ENCODE measurements at regions not wholly inside any gene's neighbourhood (a gene's known extent, or its start where the extent isn't known, plus 50 kb on each side); places are given as distances from the start of the nearest gene placed in this dataset.

- no peak overlapping the region for H3K9ac ChIP-seq (ENCODE audit: low read length)
- H3K9me3 ChIP-seq (ENCODE audit: insufficient read depth, low read depth, low read length) = no peaks in the 10 kb centered on the region
- no peak overlapping the region for H3K4me3 ChIP-seq (ENCODE audit: insufficient read depth, low read depth, low read length)
- no peak overlapping the region for H2AFZ ChIP-seq (ENCODE audit: low read depth, low read length)
- no peak overlapping the region for H3K27ac ChIP-seq (ENCODE audit: low read depth, low read length)
- Mint-ChIP-seq H3K4me1 (ENCODE audit: low read depth, unreplicated experiment) (no peaks in the 10 kb centered on the region), H3K27me3 (ENCODE audit: low read depth, unreplicated experiment) (no peaks in the 10 kb centered on the region), H3K36me3 (ENCODE audit: low read depth, unreplicated experiment) (no peaks in the 10 kb centered on the region), H3K9me3 (ENCODE audit: unreplicated experiment) (peaks cover 4% of the 10 kb centered on the region), H3K27ac (ENCODE audit: unreplicated experiment) (no peak overlapping the region), H3K4me3 (ENCODE audit: unreplicated experiment) (no peak overlapping the region)
- FAIRE-seq (no peak), DNase-seq (ENCODE audit: low read depth) (no peak)
- H3K4me2 ChIP-seq (ENCODE audit: low read length) = no peak overlapping the region
- peaks cover 2% of the 10 kb centered on the region for H3K4me1 ChIP-seq (ENCODE audit: insufficient read depth, low read length)
- no peaks in the 10 kb centered on the region for H3K27me3 ChIP-seq (ENCODE audit: insufficient read depth, low read length)
- TF ChIP-seq EZH2 (IDR thresholded peaks at IDR 0.05; ENCODE audit: insufficient read depth, low read length) (no peak), CTCF (IDR thresholded peaks at IDR 0.05; ENCODE audit: insufficient read depth, low read depth, low read length) (no peak)
- H3K79me2 ChIP-seq (ENCODE audit: insufficient read depth, low read length) = no peaks in the 10 kb centered on the region
- no peaks in the 10 kb centered on the region for H3K36me3 ChIP-seq (ENCODE audit: insufficient read depth, low read length)
- no peaks in the 10 kb centered on the region for H4K20me1 ChIP-seq (ENCODE audit: insufficient read depth, low read length)
Observed at GRCh38 chr5:98175474-98175873, 598.0 kb upstream of the RGMB start.

GRCh38 chr5:98179791-98180755, 593.4 kb upstream of the RGMB start:
- Histone ChIP-seq H4K20me1 (ENCODE audit: insufficient read depth, low read length) (no peaks in the 10 kb centered on the region), H3K4me3 (ENCODE audit: insufficient read depth, low read depth, low read length) (no peak overlapping the region), H3K9me3 (ENCODE audit: insufficient read depth, low read depth, low read length) (no peaks in the 10 kb centered on the region), H3K27me3 (ENCODE audit: insufficient read depth, low read length) (no peaks in the 10 kb centered on the region), H2AFZ (ENCODE audit: low read depth, low read length) (no peak overlapping the region), H3K4me1 (ENCODE audit: insufficient read depth, low read length) (no peaks in the 10 kb centered on the region), H3K36me3 (ENCODE audit: insufficient read depth, low read length) (no peaks in the 10 kb centered on the region), H3K79me2 (ENCODE audit: insufficient read depth, low read length) (no peaks in the 10 kb centered on the region), H3K9ac (ENCODE audit: low read length) (no peak overlapping the region), H3K27ac (ENCODE audit: low read depth, low read length) (no peak overlapping the region), H3K4me2 (ENCODE audit: low read length) (no peak overlapping the region)
- no peaks in the 10 kb centered on the region for H3K36me3 Mint-ChIP-seq (ENCODE audit: low read depth, unreplicated experiment)
- no peak overlapping the region for H3K4me3 Mint-ChIP-seq (ENCODE audit: unreplicated experiment)
- TF ChIP-seq EZH2 (IDR thresholded peaks at IDR 0.05; ENCODE audit: insufficient read depth, low read length) = no peak
- no peak for TF ChIP-seq CTCF (IDR thresholded peaks at IDR 0.05; ENCODE audit: insufficient read depth, low read depth, low read length)
- no peaks in the 10 kb centered on the region for H3K27me3 Mint-ChIP-seq (ENCODE audit: low read depth, unreplicated experiment)
- DNase-seq (ENCODE audit: low read depth) = no peak
- no peaks in the 10 kb centered on the region for H3K4me1 Mint-ChIP-seq (ENCODE audit: low read depth, unreplicated experiment)
- H3K27ac Mint-ChIP-seq (ENCODE audit: unreplicated experiment) = no peak overlapping the region
- no peak for FAIRE-seq
- H3K9me3 Mint-ChIP-seq (ENCODE audit: unreplicated experiment) = peaks cover 14% of the 10 kb centered on the region

- TF ChIP-seq CTCF (IDR thresholded peaks at IDR 0.05; ENCODE audit: insufficient read depth, low read depth, low read length) (no peak), EZH2 (IDR thresholded peaks at IDR 0.05; ENCODE audit: insufficient read depth, low read length) (no peak)
- FAIRE-seq = no peak
- Histone ChIP-seq H3K79me2 (ENCODE audit: insufficient read depth, low read length) (no peaks in the 10 kb centered on the region), H3K9me3 (ENCODE audit: insufficient read depth, low read depth, low read length) (no peaks in the 10 kb centered on the region), H3K4me1 (ENCODE audit: insufficient read depth, low read length) (no peaks in the 10 kb centered on the region), H3K27ac (ENCODE audit: low read depth, low read length) (no peak overlapping the region), H3K27me3 (ENCODE audit: insufficient read depth, low read length) (no peaks in the 10 kb centered on the region), H2AFZ (ENCODE audit: low read depth, low read length) (no peak overlapping the region), H3K4me2 (ENCODE audit: low read length) (no peak overlapping the region), H4K20me1 (ENCODE audit: insufficient read depth, low read length) (no peaks in the 10 kb centered on the region), H3K9ac (ENCODE audit: low read length) (no peak overlapping the region), H3K36me3 (ENCODE audit: insufficient read depth, low read length) (no peaks in the 10 kb centered on the region), H3K4me3 (ENCODE audit: insufficient read depth, low read depth, low read length) (no peak overlapping the region)
- Mint-ChIP-seq H3K4me3 (ENCODE audit: unreplicated experiment) (no peak overlapping the region), H3K27ac (ENCODE audit: unreplicated experiment) (no peak overlapping the region), H3K9me3 (ENCODE audit: unreplicated experiment) (peaks cover 9% of the 10 kb centered on the region), H3K4me1 (ENCODE audit: low read depth, unreplicated experiment) (peaks cover 3% of the 10 kb centered on the region), H3K36me3 (ENCODE audit: low read depth, unreplicated experiment) (no peaks in the 10 kb centered on the region), H3K27me3 (ENCODE audit: low read depth, unreplicated experiment) (no peaks in the 10 kb centered on the region)
- DNase-seq (ENCODE audit: low read depth) = no peak
Observed at GRCh38 chr5:98186128-98186527, 587.3 kb upstream of the RGMB start.
